HEK293T (cell line): ENCODE measurements at regions not wholly inside any gene's neighbourhood (a gene's known extent, or its start where the extent isn't known, plus 50 kb on each side); places are given as distances from the start of the nearest gene placed in this dataset.

Experiments
- ARNT ChIP-seq: fragments of 450-650 bp; IDR thresholded peaks from 2 replicates; pipeline ENCODE4 v1.6.1; 2017; ENCODE audit warnings: mild to moderate bottlenecking
- BHLHE40 ChIP-seq: fragments of 450-650 bp; IDR thresholded peaks from 2 replicates; pipeline ENCODE4 v1.6.1; 2016; ENCODE audit warnings: mild to moderate bottlenecking, moderate library complexity, borderline replicate concordance
- FOXM1 ChIP-seq: fragments of 450-650 bp; IDR thresholded peaks from 2 replicates; pipeline ENCODE4 v1.6.1; 2017; ENCODE audit warnings: mild to moderate bottlenecking, borderline replicate concordance
- HDGF ChIP-seq: fragments of 450-650 bp; IDR thresholded peaks from 2 replicates; pipeline ENCODE4 v1.6.1; 2017; ENCODE audit warnings: antibody characterized with exemption, borderline replicate concordance
- SP1 ChIP-seq: fragments of 450-650 bp; IDR thresholded peaks from 2 replicates; pipeline ENCODE4 v1.6.1; 2017
- ZNF384 ChIP-seq: fragments of 450-650 bp; IDR thresholded peaks from 2 replicates; pipeline ENCODE4 v1.6.1; 2016

DNA sequence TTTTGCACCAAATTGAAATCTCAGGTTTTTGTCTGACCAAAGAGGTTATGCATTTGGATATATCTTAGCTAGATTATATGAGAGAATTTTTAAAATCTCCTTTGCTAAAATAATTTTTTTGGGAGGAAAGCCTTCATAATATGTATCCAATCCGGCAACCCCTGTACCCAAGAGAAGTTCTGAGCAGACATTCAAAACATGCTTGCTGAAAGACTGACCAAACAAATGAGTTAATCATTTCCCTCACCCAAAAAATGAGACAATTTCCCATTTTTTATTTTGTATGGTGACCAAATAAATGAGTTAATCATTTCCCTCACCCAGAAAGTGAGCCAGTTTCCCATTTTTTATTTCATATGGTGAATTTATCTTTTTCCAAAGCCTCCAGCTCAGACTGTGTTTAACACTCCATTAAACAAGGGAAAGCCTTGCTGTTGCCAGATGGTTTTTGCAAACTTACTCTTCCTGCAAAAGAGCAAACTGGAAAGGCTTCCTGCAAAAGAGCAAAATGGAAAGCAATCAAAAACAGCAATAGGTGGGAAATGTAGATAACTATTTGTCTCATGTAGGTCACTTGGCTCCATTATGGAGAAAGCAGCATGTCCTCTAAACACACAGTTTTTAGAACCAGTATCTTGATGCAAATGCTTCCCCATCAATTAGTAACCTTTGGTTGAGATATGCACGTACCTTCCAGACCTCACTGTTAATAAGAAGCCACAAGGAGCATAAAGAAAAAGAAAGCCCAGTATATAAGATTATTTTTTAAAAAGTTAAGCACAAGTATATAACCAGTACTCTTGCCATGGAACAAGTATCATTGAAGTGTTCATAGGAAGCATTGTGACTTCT is 78.4 kb upstream of the OSTN start:
- TF ChIP-seq BHLHE40: no peak
- TF ChIP-seq SP1: no peak
- no peak for TF ChIP-seq FOXM1
- no peak for TF ChIP-seq ARNT
- no peak for TF ChIP-seq HDGF
- no peak for TF ChIP-seq ZNF384
